Activated CD4-positive, alpha-beta memory T cell treated with anti-CD3 and anti-CD28 coated beads for 36 hours (primary cell): ENCODE measurements at regions not wholly inside any gene's neighbourhood (a gene's known extent, or its start where the extent isn't known, plus 50 kb on each side); places are given as distances from the start of the nearest gene placed in this dataset.

Experiments
- CTCF ChIA-PET: fragments of 350-600 bp; sonication (Branson Sonifier 250); formaldehyde crosslinking; loops from one replicate; lab custom pipeline; 2021; ENCODE audit warnings: antibody characterized with exemption, inconsistent platforms; lab: Charles Lee
- POLR2A ChIA-PET: fragments of 350-600 bp; sonication (Branson Sonifier 250); formaldehyde crosslinking; loops from one replicate; lab custom pipeline; 2021; ENCODE audit warnings: antibody characterized with exemption; lab: Charles Lee
- DNase-seq: peaks from one replicate; pipeline ENCODE4 v3.0.0-alpha.2; 2020
- H3K27ac Mint-ChIP-seq: one replicate; pipeline ENCODE4 v1.8.0; 2021; ENCODE audit warnings: mixed read lengths
- H3K27me3 Mint-ChIP-seq: one replicate; pipeline ENCODE4 v1.8.0; 2021; ENCODE audit warnings: mixed read lengths
- H3K36me3 Mint-ChIP-seq: one replicate; pipeline ENCODE4 v1.8.0; 2021; ENCODE audit warnings: mixed read lengths
- H3K4me1 Mint-ChIP-seq: one replicate; pipeline ENCODE4 v1.8.0; 2021; ENCODE audit warnings: low read depth, mixed read lengths
- H3K4me3 Mint-ChIP-seq: one replicate; pipeline ENCODE4 v1.8.0; 2021; ENCODE audit warnings: mild to moderate bottlenecking, mixed read lengths
- H3K9me3 Mint-ChIP-seq: one replicate; pipeline ENCODE4 v1.8.0; 2021; ENCODE audit warnings: mixed read lengths
- intact Hi-C: fragments of 100-400 bp; cut with micrococcal nuclease; formaldehyde crosslinking; loops from one replicate; pipeline ENCODE4 v1.15.1; 2023

DNA sequence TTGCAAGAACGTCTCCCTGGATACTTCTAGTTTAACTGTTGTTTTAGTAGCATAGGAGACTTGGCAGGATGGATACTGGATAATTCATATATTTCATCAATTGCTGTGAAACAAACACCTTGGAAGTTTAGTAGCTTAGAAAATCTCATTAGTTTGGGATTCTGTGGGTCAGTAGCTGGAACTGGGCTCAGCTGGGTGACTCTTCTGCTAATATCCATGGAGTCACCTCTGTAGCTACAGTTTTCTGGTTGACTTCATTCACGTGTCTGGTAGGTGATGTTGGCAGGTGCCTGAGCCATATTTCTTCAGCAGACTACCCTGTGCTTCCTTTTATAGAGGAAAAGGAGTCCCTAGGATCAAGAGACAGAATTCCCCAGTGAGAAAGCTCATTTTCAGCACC lies 208.9 kb upstream of the PFKP start:
- Mint-ChIP-seq H3K27ac (no peak overlapping the region), H3K9me3 (peaks cover 3% of the 10 kb centered on the region), H3K36me3 (no peaks in the 10 kb centered on the region), H3K4me3 (no peak overlapping the region), H3K4me1 (no peaks in the 10 kb centered on the region), H3K27me3 (peaks cover 13% of the 10 kb centered on the region)
- ChIA-PET POLR2A (no interaction called here), CTCF (no interaction called here)
- DNase-seq: no peak
- intact Hi-C loops: no loop called here

DNA sequence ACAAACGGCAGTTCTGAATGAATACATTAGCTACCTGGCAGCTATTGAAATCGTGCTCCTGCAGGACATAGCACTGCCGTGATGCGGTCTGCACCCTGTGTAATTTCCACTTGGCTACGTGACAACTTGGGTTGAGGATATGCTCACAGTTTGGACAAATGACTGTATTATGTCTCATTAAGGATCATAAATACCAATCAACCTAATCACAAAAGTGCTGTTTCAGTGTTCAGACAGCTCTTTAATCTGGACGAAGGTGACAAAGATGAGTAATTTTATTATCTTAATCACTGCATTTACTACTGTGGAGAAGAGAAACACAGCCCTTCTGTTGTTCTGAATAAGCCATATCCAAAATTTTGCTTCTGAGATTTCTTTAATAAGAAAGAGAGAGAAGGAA lies 210.8 kb upstream of the PFKP start:
- Mint-ChIP-seq H3K27ac (no peak overlapping the region), H3K27me3 (peaks cover 14% of the 10 kb centered on the region), H3K4me3 (no peak overlapping the region), H3K4me1 (no peaks in the 10 kb centered on the region), H3K36me3 (no peaks in the 10 kb centered on the region), H3K9me3 (peaks cover 3% of the 10 kb centered on the region)
- POLR2A ChIA-PET: no interaction called here
- no peak for DNase-seq
- CTCF ChIA-PET: no interaction called here
- intact Hi-C loops: no loop called here

DNA sequence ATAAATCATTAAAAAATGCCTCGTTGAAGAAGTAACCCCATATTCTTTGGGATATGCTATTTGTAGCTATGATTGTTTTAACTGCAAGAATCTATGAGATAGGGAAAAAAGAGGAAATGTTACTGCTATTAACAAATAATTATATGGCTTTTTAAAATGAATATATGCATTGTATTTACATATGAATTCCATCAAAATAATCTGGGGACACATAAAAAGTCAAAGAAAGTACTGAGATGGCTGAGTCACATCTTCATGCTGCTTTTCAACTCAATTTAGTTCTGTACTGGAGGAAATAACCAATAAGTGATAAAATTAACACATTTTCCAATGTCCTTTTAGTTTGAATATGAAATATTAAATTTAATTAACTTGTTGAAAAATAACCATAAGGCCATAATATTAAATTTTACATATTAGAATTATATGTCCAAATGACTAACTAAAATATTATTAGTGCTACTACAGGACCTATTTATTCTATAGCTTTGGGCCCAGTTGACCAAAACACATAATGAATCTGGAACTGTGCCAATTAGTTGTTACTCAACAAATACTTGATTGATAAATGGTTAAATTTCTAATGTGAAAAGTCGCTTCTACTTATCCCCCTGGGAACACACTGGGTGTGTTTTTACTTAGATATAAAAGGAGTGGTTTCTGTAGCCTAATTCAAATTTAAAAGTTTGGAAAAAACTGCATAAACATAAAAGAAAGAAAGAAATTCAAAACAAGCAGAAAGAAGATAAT lies 214.6 kb upstream of the PFKP start:
- peaks cover 17% of the 10 kb centered on the region for H3K27me3 Mint-ChIP-seq
- H3K4me1 Mint-ChIP-seq: no peaks in the 10 kb centered on the region
- ChIA-PET POLR2A (no interaction called here), CTCF (no interaction called here)
- H3K9me3 Mint-ChIP-seq: no peaks in the 10 kb centered on the region
- intact Hi-C loops: no loop called here
- H3K27ac Mint-ChIP-seq: no peak overlapping the region
- H3K4me3 Mint-ChIP-seq: no peak overlapping the region
- no peaks in the 10 kb centered on the region for H3K36me3 Mint-ChIP-seq
- DNase-seq: no peak

DNA sequence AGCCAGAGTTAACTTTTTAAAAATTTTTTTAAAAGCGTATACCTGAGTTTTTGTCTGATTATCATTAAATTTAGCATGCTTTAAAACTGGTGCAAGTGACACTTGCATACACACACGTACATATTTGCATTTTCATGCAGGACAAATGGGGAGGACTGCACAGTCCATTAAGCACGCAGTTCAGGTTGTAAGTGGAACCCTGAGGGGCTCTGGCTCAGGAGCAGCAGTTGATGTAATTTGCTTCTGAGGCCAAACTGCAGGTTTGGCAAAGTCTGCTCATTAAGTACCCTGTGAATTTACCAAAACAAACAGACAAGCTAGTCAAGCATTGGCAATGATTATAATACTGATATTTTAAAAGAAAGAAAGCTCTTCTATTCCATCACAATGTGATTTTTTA lies 215.8 kb upstream of the PFKP start:
- intact Hi-C loops: no loop called here
- ChIA-PET CTCF (no interaction called here), POLR2A (no interaction called here)
- no peak for DNase-seq
- Mint-ChIP-seq H3K9me3 (no peaks in the 10 kb centered on the region), H3K4me3 (no peak overlapping the region), H3K4me1 (no peaks in the 10 kb centered on the region), H3K27me3 (peaks cover 17% of the 10 kb centered on the region), H3K36me3 (no peaks in the 10 kb centered on the region), H3K27ac (no peak overlapping the region)

DNA sequence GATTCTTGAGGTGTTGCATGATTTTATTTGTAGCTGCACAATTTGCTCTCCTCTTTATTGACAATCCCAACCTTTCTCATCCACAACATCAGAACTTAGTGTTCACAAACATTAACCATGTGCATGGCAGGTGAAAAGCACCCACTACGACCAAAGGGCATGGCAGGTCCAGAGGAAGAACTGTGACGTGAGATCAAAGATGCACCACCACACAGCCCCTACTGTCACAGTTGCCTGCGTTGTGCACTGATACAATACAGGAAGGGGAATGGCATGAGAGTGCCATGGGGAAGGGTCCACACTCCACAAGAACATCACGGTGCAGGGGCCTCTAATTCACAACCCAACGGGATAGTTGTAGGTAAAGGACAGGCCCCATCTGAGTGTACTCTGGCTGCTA lies 217.1 kb upstream of the PFKP start:
- Mint-ChIP-seq H3K4me3 (no peak overlapping the region), H3K27ac (no peak overlapping the region), H3K36me3 (no peaks in the 10 kb centered on the region), H3K27me3 (peaks cover 14% of the 10 kb centered on the region), H3K9me3 (no peaks in the 10 kb centered on the region), H3K4me1 (no peaks in the 10 kb centered on the region)
- CTCF ChIA-PET: no interaction called here
- DNase-seq: no peak
- intact Hi-C loops: no loop called here
- POLR2A ChIA-PET: no interaction called here

DNA sequence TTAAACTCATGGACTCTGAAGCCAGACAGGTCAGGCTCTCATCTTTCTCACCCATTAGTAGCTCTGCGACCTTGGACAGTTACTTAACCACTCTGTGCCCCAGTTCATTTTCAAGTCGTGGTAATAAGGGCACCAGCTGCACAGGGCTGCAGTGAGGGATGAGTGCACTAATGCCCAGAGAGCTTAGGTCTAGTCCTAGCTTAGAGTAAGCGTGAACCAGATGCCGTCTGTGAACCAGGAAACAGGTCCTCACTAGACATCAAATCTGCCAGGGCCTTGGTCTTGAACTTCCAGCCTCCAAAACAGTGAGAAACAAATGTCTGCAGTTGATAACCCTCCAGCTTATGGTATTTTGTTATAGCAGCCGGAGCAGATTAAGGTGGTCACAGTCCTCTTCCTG lies 222.4 kb upstream of the PFKP start:
- Mint-ChIP-seq H3K9me3 (no peaks in the 10 kb centered on the region), H3K4me1 (no peaks in the 10 kb centered on the region), H3K27me3 (peaks cover 9% of the 10 kb centered on the region), H3K4me3 (no peak overlapping the region), H3K36me3 (no peaks in the 10 kb centered on the region), H3K27ac (no peak overlapping the region)
- CTCF ChIA-PET: no interaction called here
- POLR2A ChIA-PET: no interaction called here
- intact Hi-C loops: no loop called here
- no peak for DNase-seq

DNA sequence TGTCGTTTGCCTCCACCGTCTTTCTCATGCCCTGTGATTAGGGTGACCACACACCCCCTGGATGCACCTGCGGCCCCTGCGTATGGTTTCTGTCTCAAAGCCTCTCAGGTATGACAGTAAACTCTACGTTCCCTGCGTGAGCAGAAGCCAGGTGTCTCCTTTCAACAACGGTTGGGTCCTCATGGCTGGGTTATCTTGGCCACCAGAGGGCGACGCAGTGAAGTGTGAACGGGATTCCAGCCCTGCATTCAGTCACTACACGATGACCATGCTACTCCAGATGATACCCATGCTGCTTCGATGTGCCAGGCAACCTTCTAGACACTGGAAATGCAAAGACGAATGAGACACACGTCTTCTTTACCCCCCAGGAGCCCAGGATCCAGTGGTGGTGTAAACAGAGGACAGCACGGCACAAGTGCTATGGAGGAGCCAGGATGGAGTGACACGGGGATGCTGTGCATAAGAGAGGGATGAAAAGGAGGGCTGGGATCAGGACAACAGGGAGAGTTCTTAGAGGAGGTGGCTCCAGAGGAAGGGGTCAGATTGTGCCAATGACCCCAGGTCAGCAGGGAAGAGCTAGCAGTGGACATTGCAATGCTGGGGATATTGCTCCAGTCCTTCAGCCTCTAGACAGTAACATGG lies 228.1 kb upstream of the PFKP start:
- intact Hi-C loops: loop anchor here (5.0 kb wide), 1 partner anchor 203 kb away; no protein-coding TSS in a partner anchor
- POLR2A ChIA-PET: no interaction called here
- Mint-ChIP-seq H3K4me3 (no peak overlapping the region), H3K36me3 (no peaks in the 10 kb centered on the region), H3K27me3 (peaks cover 22% of the 10 kb centered on the region), H3K27ac (no peak overlapping the region), H3K4me1 (no peaks in the 10 kb centered on the region), H3K9me3 (no peaks in the 10 kb centered on the region)
- peak; percentile 47 for DNase-seq
- CTCF ChIA-PET: interaction anchor here (0.7 to 4.5 kb wide), 4 partner anchors 27 to 204 kb away, joined by 3 to 24 read pairs (median 3); no protein-coding TSS in a partner anchor

DNA sequence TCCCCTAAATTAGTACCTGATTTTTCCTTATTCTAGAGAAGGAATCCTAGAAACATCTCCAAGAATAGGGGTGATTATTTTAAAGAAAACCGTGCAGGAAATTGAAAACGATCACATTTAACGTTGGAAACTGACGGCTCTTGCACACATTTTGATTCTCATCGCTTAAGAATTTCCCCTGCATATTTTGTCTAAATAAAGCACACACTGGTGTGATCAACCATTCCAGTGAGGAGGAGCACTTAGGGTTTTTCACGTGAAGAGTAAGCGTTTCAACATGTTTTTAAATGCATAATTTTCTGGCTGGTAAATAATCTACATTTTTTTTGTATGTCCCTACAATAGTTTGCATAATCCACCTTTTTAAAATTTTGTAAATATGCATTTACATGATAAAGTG lies 229.7 kb upstream of the PFKP start:
- Mint-ChIP-seq H3K4me3 (no peak overlapping the region), H3K27me3 (peaks cover 23% of the 10 kb centered on the region), H3K9me3 (no peaks in the 10 kb centered on the region), H3K27ac (no peak overlapping the region), H3K4me1 (no peaks in the 10 kb centered on the region), H3K36me3 (no peaks in the 10 kb centered on the region)
- intact Hi-C loops: loop anchor here (5.0 kb wide), 1 partner anchor 205 kb away; no protein-coding TSS in a partner anchor
- DNase-seq: no peak
- CTCF ChIA-PET: interaction anchor here (1.5 to 4.5 kb wide), 2 partner anchors 140 to 206 kb away, joined by 3 to 24 read pairs; no protein-coding TSS in a partner anchor
- POLR2A ChIA-PET: no interaction called here

DNA sequence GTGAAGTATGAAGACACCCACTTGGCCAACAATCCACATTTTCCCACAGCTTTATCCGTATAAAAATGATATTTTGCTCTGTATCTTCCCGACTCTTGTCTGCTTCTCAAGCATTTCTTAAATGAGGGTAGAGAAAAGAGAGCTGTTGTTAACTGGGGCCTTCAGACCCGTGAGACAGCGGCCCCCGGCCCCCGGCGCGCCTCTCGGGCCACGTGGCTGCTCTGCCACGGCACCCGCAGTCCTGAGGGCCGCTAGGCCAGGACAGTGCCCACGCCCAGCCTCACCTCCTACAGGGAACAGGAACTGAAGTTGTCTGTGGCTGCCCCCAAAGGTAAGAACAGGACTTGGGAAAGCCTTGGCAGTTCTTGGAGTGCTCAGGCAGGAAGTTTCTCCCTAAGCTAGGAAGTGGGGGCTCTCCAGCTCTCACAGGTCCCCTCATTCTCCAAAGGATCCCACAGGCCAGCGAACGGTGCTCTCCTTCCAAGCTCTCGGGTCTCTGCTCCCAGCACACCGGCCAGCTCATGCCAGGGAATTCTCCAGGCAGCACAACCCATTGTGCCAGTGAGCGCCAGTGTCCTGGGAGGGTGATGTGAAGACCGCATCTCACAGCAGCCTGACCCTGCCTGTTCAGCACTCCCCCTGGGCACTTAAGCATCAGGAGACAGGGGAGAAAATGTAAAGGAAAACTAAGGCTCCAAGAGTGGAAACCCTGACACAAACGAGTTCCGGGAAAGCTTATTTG lies 230.3 kb upstream of the PFKP start:
- Mint-ChIP-seq H3K9me3 (no peaks in the 10 kb centered on the region), H3K36me3 (no peaks in the 10 kb centered on the region), H3K27me3 (peaks cover 23% of the 10 kb centered on the region), H3K27ac (no peak overlapping the region), H3K4me1 (no peaks in the 10 kb centered on the region), H3K4me3 (no peak overlapping the region)
- intact Hi-C loops: loop anchor here (5.0 kb wide), 1 partner anchor 205 kb away; no protein-coding TSS in a partner anchor
- POLR2A ChIA-PET: no interaction called here
- DNase-seq: no peak
- CTCF ChIA-PET: interaction anchor here (4.5 kb wide), 1 partner anchor 207 kb away, joined by 24 read pairs; no protein-coding TSS in a partner anchor

DNA sequence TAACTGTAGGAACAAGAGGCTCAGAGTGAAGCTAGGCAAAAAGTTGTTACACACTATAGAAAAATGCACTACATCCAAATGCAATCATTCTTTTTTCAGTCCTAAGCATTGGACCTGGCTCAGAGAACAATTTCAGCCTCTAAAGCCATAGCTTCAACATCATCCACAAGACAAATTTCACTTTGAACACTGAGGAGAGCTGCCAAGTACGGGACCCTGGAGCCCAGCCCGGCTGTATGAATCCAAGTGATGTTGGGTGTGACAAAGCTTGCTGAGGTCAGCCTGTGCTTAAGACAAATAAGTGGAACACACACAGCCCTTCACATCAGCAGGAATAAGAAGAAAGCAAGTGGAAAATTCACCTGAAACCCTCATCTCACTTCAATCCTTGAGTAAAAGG lies 233.1 kb upstream of the PFKP start:
- ChIA-PET POLR2A (no interaction called here), CTCF (no interaction called here)
- peaks cover 16% of the 10 kb centered on the region for H3K27me3 Mint-ChIP-seq
- intact Hi-C loops: no loop called here
- H3K36me3 Mint-ChIP-seq: no peaks in the 10 kb centered on the region
- DNase-seq: no peak
- H3K27ac Mint-ChIP-seq: no peak overlapping the region
- no peak overlapping the region for H3K4me3 Mint-ChIP-seq
- H3K9me3 Mint-ChIP-seq: no peaks in the 10 kb centered on the region
- H3K4me1 Mint-ChIP-seq: no peaks in the 10 kb centered on the region

DNA sequence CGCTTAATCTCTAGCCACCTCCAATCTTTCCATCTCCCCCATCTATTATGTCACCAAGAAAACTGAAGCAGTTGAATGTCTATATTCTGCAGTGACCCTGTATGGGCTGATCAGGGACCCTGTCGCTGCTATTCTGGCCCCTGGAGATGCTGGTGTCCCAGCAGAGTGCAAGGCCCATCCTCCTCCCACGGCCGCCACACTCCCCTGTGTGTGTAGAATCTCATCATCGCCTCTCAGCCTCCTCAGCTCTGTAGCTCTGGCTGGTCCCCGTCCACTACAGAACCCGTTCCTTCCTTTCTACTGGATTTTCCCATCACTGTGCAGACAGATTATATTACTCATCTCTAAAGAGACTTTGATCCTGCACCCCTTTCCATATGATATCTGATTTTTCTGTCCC lies 235.8 kb upstream of the PFKP start:
- peaks cover 19% of the 10 kb centered on the region for H3K27me3 Mint-ChIP-seq
- H3K4me3 Mint-ChIP-seq: no peak overlapping the region
- no peaks in the 10 kb centered on the region for H3K36me3 Mint-ChIP-seq
- ChIA-PET POLR2A (no interaction called here), CTCF (no interaction called here)
- H3K9me3 Mint-ChIP-seq: no peaks in the 10 kb centered on the region
- DNase-seq: no peak
- H3K27ac Mint-ChIP-seq: no peak overlapping the region
- H3K4me1 Mint-ChIP-seq: no peaks in the 10 kb centered on the region
- intact Hi-C loops: no loop called here

DNA sequence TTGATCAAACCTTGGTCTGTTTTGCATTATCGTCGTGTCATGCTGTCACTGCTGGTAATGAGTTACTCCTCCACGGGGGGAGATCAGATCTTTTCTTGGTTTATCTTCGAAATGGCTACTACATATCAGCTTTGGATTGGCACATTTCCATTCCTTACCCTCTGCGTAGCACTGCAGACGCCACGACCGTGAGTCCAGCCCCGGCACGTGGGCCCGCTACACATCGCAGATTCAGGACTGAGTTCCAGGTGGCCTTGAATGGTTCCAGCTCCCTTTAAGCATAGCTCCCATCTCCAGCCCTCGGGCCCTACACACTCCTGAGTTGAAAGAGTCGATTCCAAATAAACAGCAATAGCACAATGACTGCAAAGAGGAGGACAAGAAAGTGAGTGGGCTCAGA lies 238.6 kb upstream of the PFKP start:
- Mint-ChIP-seq H3K36me3 (no peaks in the 10 kb centered on the region), H3K27ac (no peak overlapping the region), H3K27me3 (peaks cover 22% of the 10 kb centered on the region), H3K4me3 (no peak overlapping the region), H3K4me1 (no peaks in the 10 kb centered on the region), H3K9me3 (no peaks in the 10 kb centered on the region)
- ChIA-PET CTCF (no interaction called here), POLR2A (no interaction called here)
- no peak for DNase-seq
- intact Hi-C loops: no loop called here
